GM23338 (cell line): ENCODE measurements at regions not wholly inside any gene's neighbourhood (a gene's known extent, or its start where the extent isn't known, plus 50 kb on each side); places are given as distances from the start of the nearest gene placed in this dataset.

Experiments
- CTCF ChIP-seq, 2 experiments: fragments of 200-600 bp in 1 of 2; sonication (generic) in 1 of 2; conservative IDR thresholded peaks; 2 replicates each; pipeline versions ENCODE4 v1.5.1 to v1.6.1; 2016 to 2017; ENCODE audit warnings: antibody characterized with exemption in 2 of 2, low read depth in 2 of 2, mild to moderate bottlenecking in 2 of 2, moderate library complexity in 1 of 2
- ETS1 ChIP-seq: IDR thresholded peaks from 2 replicates; pipeline ENCODE4 v1.6.1; 2016; ENCODE audit warnings: antibody characterized with exemption
- EZH2 ChIP-seq: fragments of 200-600 bp; sonication (generic); IDR thresholded peaks from one replicate; pipeline ENCODE4 v1.8.0; 2017; ENCODE audit warnings: antibody characterized with exemption, mild to moderate bottlenecking, low read depth; ENCODE audit not compliant: unreplicated experiment
- EZH2phosphoT487 ChIP-seq: fragments of 200-600 bp; sonication (generic); IDR thresholded peaks from one replicate; pipeline ENCODE4 v1.8.1; 2018; ENCODE audit warnings: antibody characterized with exemption; ENCODE audit not compliant: unreplicated experiment
- POLR2AphosphoS5 ChIP-seq: IDR thresholded peaks from 2 replicates; pipeline ENCODE4 v1.6.1; 2016; ENCODE audit warnings: antibody characterized with exemption, low read depth
- REST ChIP-seq: IDR thresholded peaks from one replicate; pipeline ENCODE4 v1.6.1; 2018; ENCODE audit warnings: antibody characterized with exemption; ENCODE audit not compliant: unreplicated experiment
- STAT1 ChIP-seq: IDR thresholded peaks from one replicate; pipeline ENCODE4 v1.6.1; 2016; ENCODE audit warnings: antibody characterized with exemption; ENCODE audit not compliant: unreplicated experiment

GRCh38 chr2:192719629-192720028 is 524.9 kb upstream of the TMEFF2 start:
- TF ChIP-seq CTCF (conservative IDR thresholded peaks at IDR 0.05; ENCODE audit: low read depth in 2 of 2) (no peak), EZH2 (no peak), EZH2phosphoT487 (no peak), POLR2AphosphoS5 (no peak), REST (no peak), STAT1 (no peak), ETS1 (no peak)
